Transverse colon (tissue), 4 donors: ENCODE measurements at regions not wholly inside any gene's neighbourhood (a gene's known extent, or its start where the extent isn't known, plus 50 kb on each side); places are given as distances from the start of the nearest gene placed in this dataset.

Experiments
- DNase-seq: peaks from one replicate; pipeline ENCODE4 v3.0.0-alpha.2; 2019
- H3K27ac ChIP-seq, 4 donors: fragments of 200-600 bp; sonication (generic); 2 replicates each; pipeline ENCODE4 v1.5.1; 2016 to 2018; ENCODE audit warnings: inconsistent platforms in 4 of 4
- H3K27me3 ChIP-seq: fragments of 200-600 bp; sonication (generic); 2 replicates; pipeline ENCODE4 v1.5.1; 2017; ENCODE audit warnings: inconsistent platforms
- H3K36me3 ChIP-seq, 4 donors: fragments of 200-600 bp; sonication (generic); 2 replicates each; pipeline ENCODE4 v1.5.1; 2017 to 2019; ENCODE audit warnings: inconsistent platforms in 4 of 4
- H3K4me1 ChIP-seq, 4 donors: fragments of 200-600 bp; sonication (generic); 2 replicates each; pipeline ENCODE4 v1.5.1; 2017 to 2020; ENCODE audit warnings: inconsistent platforms in 4 of 4
- H3K4me3 ChIP-seq, 4 donors: fragments of 200-600 bp; sonication (generic); 1 replicate in 1 of 4; 2 replicates in 3 of 4; pipeline versions ENCODE4 v1.5.1 to v1.6.1; 2017 to 2019; ENCODE audit warnings: inconsistent platforms in 4 of 4
- H3K9me3 ChIP-seq, 2 donors: fragments of 200-600 bp; sonication (generic); 2 replicates each; pipeline ENCODE4 v1.5.1; 2017 to 2019; ENCODE audit warnings: inconsistent platforms in 2 of 2
- CTCF ChIP-seq, 5 experiments: fragments of 200-600 bp in 3 of 5; fragments of 450-650 bp in 2 of 5; sonication (generic) in 3 of 5; IDR thresholded peaks; 1 replicate in 2 of 5; 2 replicates in 3 of 5; pipeline ENCODE4 v1.5.1; 2016 to 2017; ENCODE audit warnings: antibody characterized with exemption in 5 of 5, inconsistent platforms in 3 of 5, mild to moderate bottlenecking in 2 of 5, moderate library complexity in 1 of 5
- EP300 ChIP-seq: sonication (generic); formaldehyde crosslinking; IDR thresholded peaks from one replicate; pipeline ENCODE4 v1.6.1; 2017; ENCODE audit warnings: antibody characterized with exemption, low read depth
- POLR2A ChIP-seq: fragments of 450-650 bp; IDR thresholded peaks from one replicate; pipeline ENCODE4 v1.6.1; 2016; ENCODE audit warnings: antibody characterized with exemption, mild to moderate bottlenecking, moderate library complexity
- POLR2AphosphoS5 ChIP-seq, 3 donors: sonication (generic); formaldehyde crosslinking; IDR thresholded peaks; one replicate each; pipeline ENCODE4 v1.6.1; 2016; ENCODE audit warnings: antibody characterized with exemption in 3 of 3
- WGBS, 2 donors: methylation state at CpG; one replicate each; pipeline ENCODE4 v1.1.5; 2018; ENCODE audit warnings: low coverage in 1 of 2; 5-methylcytosine and 5-hydroxymethylcytosine counted together
- in situ Hi-C, 4 donors: fragments of 200-750 bp; cut with MboI; loops; one replicate each; pipeline versions ENCODE4 v1.15.0 to v1.15.1; 2017; ENCODE audit warnings: low sequenced_read_pairs in 3 of 4, low pct_ligation_motif_present in 1 of 4, low pct_unique_long_range_greater_than_20kb in 1 of 4
- intact Hi-C: fragments of 100-400 bp; cut with DNase I; formaldehyde crosslinking; loops from one replicate; pipeline ENCODE4 v1.15.1; 2023; ENCODE audit warnings: low total_unique reads

GRCh38 chr6:93919365-93919764 is 500.0 kb upstream of the EPHA7 start:
- in situ Hi-C loops: no loop called here
- Histone ChIP-seq H3K36me3 (no peaks in the 10 kb centered on the region), H3K4me3 (no peak overlapping the region), H3K4me1 (peaks cover 0 to 12% (median 0%) of the 10 kb centered on the region in 4 donors), H3K27me3 (no peaks in the 10 kb centered on the region), H3K9me3 (peaks cover 0 to 6% of the 10 kb centered on the region in 2 donors), H3K27ac (no peak overlapping the region)
- DNase-seq: no peak
- intact Hi-C loops: no loop called here
- TF ChIP-seq POLR2AphosphoS5 (IDR thresholded peaks at IDR 0.05) (no peak), CTCF (IDR thresholded peaks at IDR 0.05) (no peak)
- WGBS, 2 donors: 92 to 97% methylated on average over 1 of the region's 1 CpG

GRCh38 chr6:93918258-93918657 is 498.9 kb upstream of the EPHA7 start:
- Histone ChIP-seq H3K4me1 (peaks cover 0 to 12% (median 0%) of the 10 kb centered on the region in 4 donors), H3K36me3 (no peaks in the 10 kb centered on the region), H3K4me3 (no peak overlapping the region), H3K27me3 (no peaks in the 10 kb centered on the region), H3K9me3 (peaks cover 0 to 6% of the 10 kb centered on the region in 2 donors), H3K27ac (no peak overlapping the region)
- DNase-seq: no peak
- 85 to 97% methylated on average over 3 of the region's 3 CpGs for WGBS, 2 donors
- intact Hi-C loops (no loop called here), in situ Hi-C loops (no loop called here)
- no peak for TF ChIP-seq POLR2AphosphoS5 (IDR thresholded peaks at IDR 0.05)
- TF ChIP-seq POLR2A: no peak
- TF ChIP-seq EP300: no peak
- no peak for TF ChIP-seq CTCF (IDR thresholded peaks at IDR 0.05)

GRCh38 chr6:93917216-93917615 is 497.9 kb upstream of the EPHA7 start:
- peaks cover 0 to 12% (median 0%) of the 10 kb centered on the region in 4 donors for H3K4me1 ChIP-seq
- DNase-seq: no peak
- intact Hi-C loops (no loop called here), in situ Hi-C loops (no loop called here)
- WGBS, 2 donors: 81 to 100% methylated on average over 1 of the region's 1 CpG
- no peak overlapping the region for H3K27ac ChIP-seq
- no peaks in the 10 kb centered on the region for H3K27me3 ChIP-seq
- TF ChIP-seq EP300 (no peak), CTCF (IDR thresholded peaks at IDR 0.05) (no peak), POLR2A (no peak), POLR2AphosphoS5 (IDR thresholded peaks at IDR 0.05) (no peak)
- H3K36me3 ChIP-seq: no peaks in the 10 kb centered on the region
- H3K4me3 ChIP-seq: no peak overlapping the region
- H3K9me3 ChIP-seq: peaks cover 0 to 6% of the 10 kb centered on the region in 2 donors

- intact Hi-C loops: no loop called here
- in situ Hi-C loops: no loop called here
- Histone ChIP-seq H3K4me1 (peaks cover 0 to 12% (median 0%) of the 10 kb centered on the region in 4 donors), H3K27me3 (no peaks in the 10 kb centered on the region), H3K36me3 (no peaks in the 10 kb centered on the region), H3K9me3 (peaks cover 0 to 6% of the 10 kb centered on the region in 2 donors), H3K27ac (no peak overlapping the region), H3K4me3 (no peak overlapping the region)
- TF ChIP-seq EP300: no peak
- TF ChIP-seq CTCF (IDR thresholded peaks at IDR 0.05): no peak
- TF ChIP-seq POLR2AphosphoS5 (IDR thresholded peaks at IDR 0.05): no peak
- no peak for TF ChIP-seq POLR2A
- 35 to 80% methylated on average over 1 of the region's 1 CpG for WGBS, 2 donors
- no peak for DNase-seq
Measured at GRCh38 chr6:93916716-93917115, 497.4 kb upstream of the EPHA7 start.
